T-helper 1 cell treated with Interleukin-12 subunit alpha and Interleukin-12 subunit beta and Interleukin-4 antibody, amounts not matched to agents 30 ng/mL and 1 ng/mL, for 36 hours (primary cell): ENCODE measurements at regions not wholly inside any gene's neighbourhood (a gene's known extent, or its start where the extent isn't known, plus 50 kb on each side); places are given as distances from the start of the nearest gene placed in this dataset.

ENCODE experiments used
- intact Hi-C: fragments of 100-400 bp; cut with micrococcal nuclease; formaldehyde crosslinking; loops from one replicate; pipeline ENCODE4 v1.15.1; 2024

- intact Hi-C loops = no loop called here
Measured at GRCh38 chr7:32266932-32267475, 196.8 kb upstream of the PDE1C start.

GRCh38 chr7:32264702-32265284 is 194.6 kb upstream of the PDE1C start:
- intact Hi-C loops = no loop called here

GRCh38 chr7:32263611-32264010 is 193.4 kb upstream of the PDE1C start:
- intact Hi-C loops = no loop called here

GRCh38 chr7:32262315-32262714 is 192.1 kb upstream of the PDE1C start:
- intact Hi-C loops = no loop called here

- intact Hi-C loops = no loop called here
Measured at GRCh38 chr7:32259931-32260596, 189.9 kb upstream of the PDE1C start.

- intact Hi-C loops = no loop called here
Measured at GRCh38 chr7:32258265-32258664, 188.1 kb upstream of the PDE1C start.

- intact Hi-C loops = no loop called here
Measured at GRCh38 chr7:32257621-32258020, 187.4 kb upstream of the PDE1C start.

- intact Hi-C loops = no loop called here
Measured at GRCh38 chr7:32256811-32257210, 186.6 kb upstream of the PDE1C start.

GRCh38 chr7:32256376-32256775 is 186.2 kb upstream of the PDE1C start:
- intact Hi-C loops = no loop called here

GRCh38 chr7:32255036-32255435 is 184.8 kb upstream of the PDE1C start:
- intact Hi-C loops = no loop called here

- intact Hi-C loops = no loop called here
Measured at GRCh38 chr7:32253299-32253698, 183.1 kb upstream of the PDE1C start.

GRCh38 chr7:32251659-32252058 is 181.5 kb upstream of the PDE1C start:
- intact Hi-C loops = no loop called here

GRCh38 chr7:32250471-32251260 is 180.5 kb upstream of the PDE1C start:
- intact Hi-C loops = no loop called here

- intact Hi-C loops = no loop called here
Measured at GRCh38 chr7:32250003-32250402, 179.8 kb upstream of the PDE1C start.

GRCh38 chr7:32248522-32248921 is 178.3 kb upstream of the PDE1C start:
- intact Hi-C loops = no loop called here

GRCh38 chr7:32244806-32245345 is 174.7 kb upstream of the PDE1C start:
- intact Hi-C loops = no loop called here

GRCh38 chr7:32243687-32244290 is 173.6 kb upstream of the PDE1C start:
- intact Hi-C loops = no loop called here

- intact Hi-C loops = no loop called here
Measured at GRCh38 chr7:32242436-32242835, 172.2 kb upstream of the PDE1C start.

GRCh38 chr7:32241636-32242035 is 171.4 kb upstream of the PDE1C start:
- intact Hi-C loops = no loop called here

- intact Hi-C loops = no loop called here
Measured at GRCh38 chr7:32239764-32240163, 169.6 kb upstream of the PDE1C start.

- intact Hi-C loops = no loop called here
Measured at GRCh38 chr7:32228601-32229000, 158.4 kb upstream of the PDE1C start.

GRCh38 chr7:32227746-32228145 is 157.5 kb upstream of the PDE1C start:
- intact Hi-C loops = no loop called here
